Astrocyte of the cerebellum (primary cell): ENCODE measurements at regions not wholly inside any gene's neighbourhood (a gene's known extent, or its start where the extent isn't known, plus 50 kb on each side); places are given as distances from the start of the nearest gene placed in this dataset.

ENCODE experiments used
- DNase-seq: peaks from one replicate; pipeline ENCODE4 v3.0.0-alpha.2; 2011; ENCODE audit warnings: low read depth
- H3K4me3 ChIP-seq: 2 replicates; pipeline ENCODE4 v1.5.1; 2011; ENCODE audit warnings: mild to moderate bottlenecking, low read depth, low read length, moderate library complexity
- CTCF ChIP-seq: IDR thresholded peaks from 2 replicates; pipeline ENCODE4 v1.5.1; 2012; ENCODE audit warnings: low read length, low read depth, moderate library complexity, mild to moderate bottlenecking; ENCODE audit errors: missing control alignments
- in situ Hi-C: cut with HindIII; loops from 2 replicates; pipeline ENCODE4 v1.10.0; 2017; ENCODE audit warnings: low sequenced_read_pairs

DNA sequence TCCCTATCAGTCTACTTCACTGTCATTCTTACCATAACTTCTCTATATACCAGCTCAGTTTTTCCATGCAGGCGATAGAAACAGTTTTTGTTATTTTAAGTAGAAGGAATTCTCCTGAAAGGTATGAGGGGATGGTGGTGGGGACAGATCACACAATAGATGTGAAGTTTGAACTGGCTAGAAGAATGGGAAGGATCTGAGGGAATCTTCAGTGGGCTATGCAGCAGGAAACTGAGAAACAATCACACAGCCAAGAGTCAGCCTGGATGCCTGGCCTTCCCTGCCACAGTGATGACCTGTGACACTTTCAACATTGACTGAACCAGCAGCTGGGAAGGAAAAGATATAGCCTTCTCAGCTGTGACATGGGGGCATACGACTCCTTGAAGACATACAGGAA lies 329.1 kb upstream of the GULP1 start:
- DNase-seq = no peak
- no peak for TF ChIP-seq CTCF
- in situ Hi-C loops = no loop called here
- no peak overlapping the region for H3K4me3 ChIP-seq

GRCh38 chr2:187964746-187965145 lies 326.9 kb upstream of the GULP1 start:
- in situ Hi-C loops = no loop called here
- no peak overlapping the region for H3K4me3 ChIP-seq
- DNase-seq = no peak
- no peak for TF ChIP-seq CTCF

GRCh38 chr2:187966924-187967323 lies 324.8 kb upstream of the GULP1 start:
- in situ Hi-C loops = no loop called here
- no peak overlapping the region for H3K4me3 ChIP-seq
- no peak for DNase-seq
- no peak for TF ChIP-seq CTCF

GRCh38 chr2:187971893-187972292 lies 319.8 kb upstream of the GULP1 start:
- DNase-seq = no peak
- H3K4me3 ChIP-seq = no peak overlapping the region
- TF ChIP-seq CTCF = no peak
- in situ Hi-C loops = no loop called here

DNA sequence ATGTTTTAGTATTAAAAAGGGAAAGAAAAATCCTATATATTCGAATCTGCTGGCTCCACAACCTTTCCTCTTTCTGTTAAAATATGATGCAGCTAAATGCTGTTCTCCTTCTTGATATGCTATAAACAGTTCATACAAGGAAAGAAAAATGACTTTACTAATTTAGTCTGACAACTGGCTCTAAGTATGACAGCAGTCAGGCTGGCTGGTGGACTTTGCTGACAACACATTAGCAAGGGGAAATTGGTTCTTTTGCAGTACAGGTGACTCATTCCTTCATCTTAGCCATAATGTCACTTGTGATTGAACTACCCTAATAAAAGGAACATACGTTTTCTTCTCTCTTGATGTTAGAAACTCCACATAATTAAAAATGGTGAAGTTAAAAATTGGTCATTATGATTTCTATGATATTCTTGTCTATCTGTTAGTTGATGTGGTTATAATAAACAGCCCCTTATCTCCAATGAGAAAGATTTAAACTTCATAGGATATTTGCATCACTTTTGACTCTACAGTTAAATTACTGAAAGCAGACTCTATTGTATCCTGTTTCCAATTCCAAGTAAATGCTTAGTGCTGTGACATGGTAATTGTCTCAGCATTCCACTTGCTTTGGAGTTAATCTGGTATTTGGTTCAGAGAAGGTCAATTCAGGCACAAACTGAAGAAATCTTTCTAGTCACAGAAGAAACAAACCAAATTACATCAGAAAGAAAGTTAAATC lies 315.3 kb upstream of the GULP1 start:
- in situ Hi-C loops = no loop called here
- H3K4me3 ChIP-seq = no peak overlapping the region
- no peak for DNase-seq
- TF ChIP-seq CTCF = no peak

DNA sequence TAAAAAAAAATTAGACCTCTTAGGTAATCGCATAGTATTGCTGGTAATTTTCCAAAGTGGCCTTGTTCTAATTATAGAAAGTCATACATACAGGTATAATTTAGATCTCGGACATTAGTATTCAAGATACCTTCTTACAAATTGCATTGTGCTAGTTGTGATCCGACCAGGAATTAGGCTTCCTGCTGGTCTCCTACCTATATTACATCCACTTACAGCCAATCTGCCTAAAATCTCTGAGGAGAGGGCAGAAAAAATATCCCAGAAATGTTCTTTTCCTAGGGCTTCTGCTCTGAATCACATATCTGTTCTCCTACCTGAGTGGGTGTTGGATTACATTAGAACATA lies 314.7 kb upstream of the GULP1 start:
- no peak overlapping the region for H3K4me3 ChIP-seq
- in situ Hi-C loops = no loop called here
- TF ChIP-seq CTCF = no peak
- DNase-seq = no peak
